ENCODE measurements at regions not wholly inside any gene's neighbourhood (a gene's known extent, or its start where the extent isn't known, plus 50 kb on each side); places are given as distances from the start of the nearest gene placed in this dataset.

DNA sequence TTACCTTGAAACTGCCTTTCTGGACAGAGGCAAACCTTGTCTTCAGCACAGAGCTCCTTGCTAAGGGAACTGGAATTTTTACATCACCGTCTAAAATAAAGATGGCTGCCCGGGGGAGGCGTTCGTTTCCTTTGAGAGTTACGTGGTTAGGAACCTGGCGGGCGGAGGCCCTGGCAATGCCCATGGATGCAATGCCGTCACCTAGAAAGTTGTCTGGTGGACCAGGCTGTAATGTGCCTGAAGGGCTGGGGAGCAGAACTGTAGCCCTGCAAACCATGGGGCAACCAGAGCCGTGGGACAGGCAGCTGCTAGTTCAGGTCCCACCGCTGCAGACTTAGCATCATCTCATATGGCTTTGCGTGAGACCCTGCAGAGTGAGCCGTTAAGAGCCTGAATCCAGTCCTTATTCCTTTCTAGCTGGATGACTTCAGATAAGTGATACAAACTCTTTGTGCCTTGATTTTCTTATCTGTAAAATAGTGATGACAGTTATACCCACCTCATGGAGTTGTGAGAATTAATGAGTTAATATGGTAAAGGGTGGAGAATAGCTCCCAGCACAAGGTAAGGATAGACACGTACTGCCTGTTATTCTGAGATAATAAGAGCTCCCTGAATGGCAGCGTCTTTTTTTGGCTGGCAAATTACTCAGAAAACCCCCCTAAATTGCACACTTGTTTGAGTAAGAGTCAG, 219.7 kb downstream of the EMX2 start:
- H3K79me1 ChIP-seq (ENCODE audit: low read depth, low read length): no peaks in the 10 kb centered on the region
- no peak overlapping the region for H2BK12ac ChIP-seq (ENCODE audit: low read length)
- WGBS, 2 donors (ENCODE audit: extremely low coverage in 2 of 2, insufficient read length in 2 of 2, insufficient replicate concordance in 1 of 2): no CpG with 5 or more reads among the region's 14 CpGs
- H3K23ac ChIP-seq (ENCODE audit: low read depth, low read length, poor library complexity): no peak overlapping the region
- no peak overlapping the region for H3K4me2 ChIP-seq (ENCODE audit: insufficient read depth, low read length, poor library complexity, severe bottlenecking)
- no peaks in the 10 kb centered on the region for H3K4me1 ChIP-seq (ENCODE audit: control insufficient read depth in 2 of 2, insufficient read depth in 1 of 2, low read depth in 1 of 2, low read length in 2 of 2)
- no peak overlapping the region for H2BK15ac ChIP-seq (ENCODE audit: low read length)
- H3K4me3 ChIP-seq (ENCODE audit: low read length in 2 of 2): no peak overlapping the region
- peaks cover 0 to 1% of the 10 kb centered on the region in 2 donors for H3K9me3 ChIP-seq (replicated peaks in 1 of 2; ENCODE audit: control insufficient read depth in 2 of 2, insufficient read depth in 1 of 2, low read depth in 1 of 2, low read length in 2 of 2)
- no peak overlapping the region for H2BK5ac ChIP-seq (ENCODE audit: low read length)
- no peak overlapping the region for H3K27ac ChIP-seq (replicated peaks; ENCODE audit: low read length)
- H4K91ac ChIP-seq (ENCODE audit: low read depth, low read length, poor library complexity): no peak overlapping the region
- DNase-seq (ENCODE audit: low spot score): no peak
- no peak overlapping the region for H3K9ac ChIP-seq (ENCODE audit: low read depth, low read length, poor library complexity)
- no peaks in the 10 kb centered on the region for H3K27me3 ChIP-seq (ENCODE audit: control insufficient read depth in 3 of 3, insufficient read depth in 3 of 3, low read depth in 1 of 3, low read length in 3 of 3)
- H3K4ac ChIP-seq (ENCODE audit: low read length): no peak overlapping the region
- no peak overlapping the region for H2AK5ac ChIP-seq (ENCODE audit: low read depth, low read length)
- no peak overlapping the region for H2AFZ ChIP-seq (ENCODE audit: low read length)
- H2BK120ac ChIP-seq (ENCODE audit: low read depth, low read length): no peak overlapping the region
- peak overlapping the region; percentile 3 for H3K18ac ChIP-seq (ENCODE audit: low read length)
- no peak overlapping the region for H3K14ac ChIP-seq (ENCODE audit: low read length)
- no peaks in the 10 kb centered on the region for H3K36me3 ChIP-seq (replicated peaks in 1 of 2; ENCODE audit: control insufficient read depth in 2 of 2, insufficient read depth in 2 of 2, low read length in 2 of 2)
- H4K8ac ChIP-seq (ENCODE audit: low read depth, low read length): no peak overlapping the region

DNA sequence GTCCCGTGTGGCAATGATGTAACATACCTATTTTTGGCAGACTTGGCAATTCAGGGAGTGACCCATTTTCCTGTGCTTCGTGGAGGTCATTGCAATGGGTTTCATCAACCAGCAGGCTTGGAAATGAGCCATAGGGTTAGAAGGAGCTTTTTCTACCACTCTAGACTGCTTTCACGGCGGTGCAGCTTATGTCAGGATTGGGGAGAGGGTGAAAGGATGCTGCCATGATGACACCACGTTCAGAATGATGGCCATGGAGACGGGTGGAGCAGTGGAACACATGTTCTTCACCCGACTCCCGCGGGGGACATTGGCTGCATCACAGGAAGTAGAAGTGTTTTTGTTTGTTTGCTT, 220.2 kb downstream of the EMX2 start:
- H4K91ac ChIP-seq (ENCODE audit: low read depth, low read length, poor library complexity): no peak overlapping the region
- H3K27ac ChIP-seq (replicated peaks; ENCODE audit: low read length): no peak overlapping the region
- no peak for DNase-seq (ENCODE audit: low spot score)
- H3K4me1 ChIP-seq (ENCODE audit: control insufficient read depth in 2 of 2, insufficient read depth in 1 of 2, low read depth in 1 of 2, low read length in 2 of 2): no peaks in the 10 kb centered on the region
- WGBS, 2 donors (ENCODE audit: extremely low coverage in 2 of 2, insufficient read length in 2 of 2, insufficient replicate concordance in 1 of 2): no CpG with 5 or more reads among the region's 9 CpGs
- no peak overlapping the region for H3K4me3 ChIP-seq (ENCODE audit: low read length in 2 of 2)
- H2BK120ac ChIP-seq (ENCODE audit: low read depth, low read length): no peak overlapping the region
- H3K9me3 ChIP-seq (replicated peaks in 1 of 2; ENCODE audit: control insufficient read depth in 2 of 2, insufficient read depth in 1 of 2, low read depth in 1 of 2, low read length in 2 of 2): peaks cover 0 to 1% of the 10 kb centered on the region in 2 donors
- H3K27me3 ChIP-seq (ENCODE audit: control insufficient read depth in 3 of 3, insufficient read depth in 3 of 3, low read depth in 1 of 3, low read length in 3 of 3): no peaks in the 10 kb centered on the region
- H2AFZ ChIP-seq (ENCODE audit: low read length): no peak overlapping the region
- H3K4ac ChIP-seq (ENCODE audit: low read length): no peak overlapping the region
- H4K8ac ChIP-seq (ENCODE audit: low read depth, low read length): no peak overlapping the region
- no peaks in the 10 kb centered on the region for H3K36me3 ChIP-seq (replicated peaks in 1 of 2; ENCODE audit: control insufficient read depth in 2 of 2, insufficient read depth in 2 of 2, low read length in 2 of 2)
- H2BK5ac ChIP-seq (ENCODE audit: low read length): no peak overlapping the region
- H3K23ac ChIP-seq (ENCODE audit: low read depth, low read length, poor library complexity): no peak overlapping the region
- H2BK15ac ChIP-seq (ENCODE audit: low read length): no peak overlapping the region
- no peak overlapping the region for H3K4me2 ChIP-seq (ENCODE audit: insufficient read depth, low read length, poor library complexity, severe bottlenecking)
- H2AK5ac ChIP-seq (ENCODE audit: low read depth, low read length): no peak overlapping the region
- H3K79me1 ChIP-seq (ENCODE audit: low read depth, low read length): no peaks in the 10 kb centered on the region
- no peak overlapping the region for H3K9ac ChIP-seq (ENCODE audit: low read depth, low read length, poor library complexity)
- no peak overlapping the region for H3K14ac ChIP-seq (ENCODE audit: low read length)
- no peak overlapping the region for H3K18ac ChIP-seq (ENCODE audit: low read length)
- H2BK12ac ChIP-seq (ENCODE audit: low read length): no peak overlapping the region

DNA sequence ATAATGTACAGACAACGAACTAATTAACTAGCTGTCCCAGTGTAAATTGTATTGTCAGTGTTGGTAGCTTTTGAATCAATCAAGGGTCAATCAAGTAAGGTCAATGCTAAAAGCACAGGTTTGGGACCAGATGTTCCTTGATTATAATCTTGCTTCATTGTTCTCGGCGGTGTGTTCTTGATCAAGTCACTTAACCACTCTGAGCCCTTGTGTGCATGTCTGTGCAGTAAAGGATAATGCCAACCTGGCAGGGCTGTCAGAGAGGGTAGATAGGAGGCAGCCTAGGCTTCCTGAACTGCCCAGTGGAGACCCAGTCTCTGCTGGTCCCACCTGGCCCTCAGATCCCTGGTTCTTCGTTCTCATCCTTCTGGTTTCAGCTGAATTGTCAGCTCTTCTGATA, 221.0 kb downstream of the EMX2 start:
- Histone ChIP-seq H2BK120ac (ENCODE audit: low read depth, low read length) (no peak overlapping the region), H3K79me1 (ENCODE audit: low read depth, low read length) (no peaks in the 10 kb centered on the region), H3K23ac (ENCODE audit: low read depth, low read length, poor library complexity) (no peak overlapping the region), H3K27ac (replicated peaks; ENCODE audit: low read length) (no peak overlapping the region), H3K14ac (ENCODE audit: low read length) (no peak overlapping the region), H4K91ac (ENCODE audit: low read depth, low read length, poor library complexity) (no peak overlapping the region), H3K27me3 (ENCODE audit: control insufficient read depth in 3 of 3, insufficient read depth in 3 of 3, low read depth in 1 of 3, low read length in 3 of 3) (no peaks in the 10 kb centered on the region), H3K9ac (ENCODE audit: low read depth, low read length, poor library complexity) (no peak overlapping the region), H2BK12ac (ENCODE audit: low read length) (no peak overlapping the region), H3K4me3 (ENCODE audit: low read length in 2 of 2) (no peak overlapping the region), H3K36me3 (replicated peaks in 1 of 2; ENCODE audit: control insufficient read depth in 2 of 2, insufficient read depth in 2 of 2, low read length in 2 of 2) (no peaks in the 10 kb centered on the region), H3K4me1 (ENCODE audit: control insufficient read depth in 2 of 2, insufficient read depth in 1 of 2, low read depth in 1 of 2, low read length in 2 of 2) (no peaks in the 10 kb centered on the region), H2AFZ (ENCODE audit: low read length) (no peak overlapping the region), H2AK5ac (ENCODE audit: low read depth, low read length) (no peak overlapping the region), H3K9me3 (replicated peaks in 1 of 2; ENCODE audit: control insufficient read depth in 2 of 2, insufficient read depth in 1 of 2, low read depth in 1 of 2, low read length in 2 of 2) (peaks cover 0 to 1% of the 10 kb centered on the region in 2 donors), H3K18ac (ENCODE audit: low read length) (no peak overlapping the region), H4K8ac (ENCODE audit: low read depth, low read length) (no peak overlapping the region), H3K4me2 (ENCODE audit: insufficient read depth, low read length, poor library complexity, severe bottlenecking) (no peak overlapping the region), H2BK5ac (ENCODE audit: low read length) (no peak overlapping the region), H3K4ac (ENCODE audit: low read length) (no peak overlapping the region), H2BK15ac (ENCODE audit: low read length) (no peak overlapping the region)
- no peak for DNase-seq (ENCODE audit: low spot score)
- WGBS, 2 donors (ENCODE audit: extremely low coverage in 2 of 2, insufficient read length in 2 of 2, insufficient replicate concordance in 1 of 2): no CpG with 5 or more reads among the region's 4 CpGs

DNA sequence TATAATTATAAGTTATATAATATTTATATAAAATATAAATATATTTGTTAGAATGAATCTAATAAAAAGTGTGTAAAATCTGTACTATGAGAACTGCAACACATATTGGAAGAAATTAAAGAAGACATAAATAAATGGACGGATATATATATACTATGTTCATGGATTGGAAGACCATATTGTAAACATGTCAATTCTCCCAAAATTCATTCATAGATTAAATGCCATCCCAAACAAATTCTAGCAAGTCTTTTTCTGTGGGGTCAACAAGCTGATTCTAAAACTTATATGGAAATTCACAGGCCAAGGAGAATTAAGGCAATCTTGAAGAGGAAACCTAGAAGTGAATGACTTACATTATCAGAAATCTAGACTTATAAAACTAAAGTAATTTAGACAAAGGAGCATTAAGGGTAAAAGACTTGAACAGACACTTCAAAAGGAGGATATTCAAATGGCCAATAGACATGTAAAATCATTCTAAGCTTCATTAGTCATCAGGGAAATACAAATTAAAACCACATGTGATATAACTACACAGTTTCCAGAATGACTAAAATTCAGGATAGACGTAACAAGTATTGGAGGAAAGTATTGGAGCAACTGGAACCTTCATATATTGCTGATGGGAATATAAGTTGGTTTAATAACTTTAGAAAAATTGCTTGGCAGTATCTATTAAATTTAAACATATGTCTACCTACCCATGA, 225.9 kb downstream of the EMX2 start:
- Histone ChIP-seq H2AK5ac (ENCODE audit: low read depth, low read length) (no peak overlapping the region), H2AFZ (ENCODE audit: low read length) (no peak overlapping the region), H2BK120ac (ENCODE audit: low read depth, low read length) (no peak overlapping the region), H3K4me1 (ENCODE audit: control insufficient read depth in 2 of 2, insufficient read depth in 1 of 2, low read depth in 1 of 2, low read length in 2 of 2) (no peaks in the 10 kb centered on the region), H2BK15ac (ENCODE audit: low read length) (no peak overlapping the region), H4K91ac (ENCODE audit: low read depth, low read length, poor library complexity) (no peak overlapping the region), H2BK12ac (ENCODE audit: low read length) (no peak overlapping the region), H3K9ac (ENCODE audit: low read depth, low read length, poor library complexity) (no peak overlapping the region), H4K8ac (ENCODE audit: low read depth, low read length) (no peak overlapping the region), H3K79me1 (ENCODE audit: low read depth, low read length) (no peaks in the 10 kb centered on the region), H3K27ac (replicated peaks; ENCODE audit: low read length) (no peak overlapping the region), H2BK5ac (ENCODE audit: low read length) (no peak overlapping the region), H3K4ac (ENCODE audit: low read length) (no peak overlapping the region), H3K18ac (ENCODE audit: low read length) (no peak overlapping the region), H3K4me3 (ENCODE audit: low read length in 2 of 2) (no peak overlapping the region), H3K9me3 (replicated peaks in 1 of 2; ENCODE audit: control insufficient read depth in 2 of 2, insufficient read depth in 1 of 2, low read depth in 1 of 2, low read length in 2 of 2) (peaks cover 0 to 3% of the 10 kb centered on the region in 2 donors), H3K4me2 (ENCODE audit: insufficient read depth, low read length, poor library complexity, severe bottlenecking) (no peak overlapping the region), H3K36me3 (replicated peaks in 1 of 2; ENCODE audit: control insufficient read depth in 2 of 2, insufficient read depth in 2 of 2, low read length in 2 of 2) (no peaks in the 10 kb centered on the region), H3K27me3 (ENCODE audit: control insufficient read depth in 3 of 3, insufficient read depth in 3 of 3, low read depth in 1 of 3, low read length in 3 of 3) (no peaks in the 10 kb centered on the region), H3K23ac (ENCODE audit: low read depth, low read length, poor library complexity) (no peak overlapping the region), H3K14ac (ENCODE audit: low read length) (no peak overlapping the region)
- no CpG with 5 or more reads among the region's 2 CpGs for whole genome bisulfite sequencing, 2 donors (ENCODE audit: extremely low coverage in 2 of 2, insufficient read length in 2 of 2, insufficient replicate concordance in 1 of 2)
- DNase-seq (ENCODE audit: low spot score): no peak
